Activated CD4-positive, alpha-beta T cell treated with anti-CD3 and anti-CD28 coated beads, Interleukin-2, Interleukin-6, amounts not matched to agents 100 ng/mL and 50 ng/mL, durations not matched to agents 16 hours and 8 hours (primary cell): ENCODE measurements at regions not wholly inside any gene's neighbourhood (a gene's known extent, or its start where the extent isn't known, plus 50 kb on each side); places are given as distances from the start of the nearest gene placed in this dataset.
A peak's percentile ranks its signal among the peaks of the same experiment; 100 is the strongest.
"Not testable (repeated sequence)": the region's sequence is repeated elsewhere in the genome, so short reads cannot be mapped to it uniquely, and the experiment has no call there.

Experiments
- DNase-seq: peaks from one replicate; pipeline ENCODE4 v3.0.0-alpha.2; 2020

- no peak for DNase-seq
These were observed 124.6 kb downstream of the ATPSCKMT start for GRCh38 chr5:10125116-10125515.

GRCh38 chr5:10124287-10124686 lies 125.4 kb downstream of the ATPSCKMT start:
- DNase-seq = no peak

GRCh38 chr5:10123254-10123989 lies 126.3 kb downstream of the ATPSCKMT start:
- DNase-seq = no peak

- DNase-seq = no peak
These were observed 127.5 kb downstream of the ATPSCKMT start for GRCh38 chr5:10122076-10122726.

- DNase-seq = no peak
These were observed 128.8 kb downstream of the ATPSCKMT start for GRCh38 chr5:10120934-10121333.

- DNase-seq = no peak
These were observed 131.5 kb downstream of the ATPSCKMT start for GRCh38 chr5:10118150-10118549.

GRCh38 chr5:10116594-10116993 lies 133.1 kb downstream of the ATPSCKMT start:
- no peak for DNase-seq

GRCh38 chr5:10115669-10116068 lies 134.0 kb downstream of the ATPSCKMT start:
- DNase-seq = no peak

- DNase-seq = peak; percentile 5
These were observed 138.1 kb downstream of the ATPSCKMT start for GRCh38 chr5:10111571-10111970.

GRCh38 chr5:10110228-10110627 lies 139.5 kb downstream of the ATPSCKMT start:
- no peak for DNase-seq

GRCh38 chr5:10109299-10109698 lies 140.4 kb downstream of the ATPSCKMT start:
- no peak for DNase-seq

GRCh38 chr5:10106806-10107205 lies 142.9 kb downstream of the ATPSCKMT start:
- no peak for DNase-seq

- DNase-seq = no peak
These were observed 143.4 kb downstream of the ATPSCKMT start for GRCh38 chr5:10106285-10106684.

GRCh38 chr5:10102706-10103497 lies 146.8 kb downstream of the ATPSCKMT start:
- no peak for DNase-seq

- not testable (repeated sequence) for DNase-seq
These were observed 147.5 kb downstream of the ATPSCKMT start for GRCh38 chr5:10102235-10102634.

- DNase-seq = no peak
These were observed 150.1 kb downstream of the ATPSCKMT start for GRCh38 chr5:10099548-10099947.

- no peak for DNase-seq
These were observed 158.0 kb downstream of the ATPSCKMT start for GRCh38 chr5:10091701-10092100.

GRCh38 chr5:10090074-10090473 lies 159.6 kb downstream of the ATPSCKMT start:
- no peak for DNase-seq

- DNase-seq = no peak
These were observed 164.5 kb downstream of the ATPSCKMT start for GRCh38 chr5:10085185-10085584.

GRCh38 chr5:10081584-10081983 lies 168.1 kb downstream of the ATPSCKMT start:
- DNase-seq = no peak

- DNase-seq = no peak
These were observed 171.7 kb downstream of the ATPSCKMT start for GRCh38 chr5:10077791-10078545.

- no peak for DNase-seq
These were observed 176.1 kb downstream of the ATPSCKMT start for GRCh38 chr5:10073441-10074104.
